ENCODE measurements at regions not wholly inside any gene's neighbourhood (a gene's known extent, or its start where the extent isn't known, plus 50 kb on each side); places are given as distances from the start of the nearest gene placed in this dataset.
"Not testable (repeated sequence)": the region's sequence is repeated elsewhere in the genome, so short reads cannot be mapped to it uniquely, and the experiment has no call there.

DNA sequence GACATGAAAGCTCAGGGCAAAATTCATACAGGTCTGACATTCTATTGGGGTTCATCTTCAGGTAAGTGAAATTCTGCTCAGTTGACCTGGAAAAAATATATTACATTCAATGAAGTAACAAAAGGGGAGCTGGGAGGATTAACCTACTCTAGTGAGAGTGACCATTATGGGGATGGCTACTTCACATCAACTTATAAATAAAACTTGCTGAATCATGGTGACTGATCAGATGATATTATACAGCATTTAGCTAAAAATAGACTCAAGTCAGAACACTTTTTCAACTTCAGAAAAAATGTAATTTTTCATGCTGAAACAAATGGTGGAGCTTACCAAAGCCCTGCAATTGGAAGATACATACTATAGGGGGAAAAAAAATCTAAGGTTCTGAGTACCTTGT, 800.2 kb downstream of the FSCB start:
- CTCF ChIA-PET, result no interaction called here
- Histone ChIP-seq H4K20me1 (ENCODE audit: insufficient read depth) (no peaks in the 10 kb centered on the region), H3K27ac (ENCODE audit: low read depth in 2 of 2, low read length in 1 of 2) (no peak overlapping the region), H3K9me2 (no peaks in the 10 kb centered on the region), H3K4me1 (ENCODE audit: control insufficient read depth in 1 of 2, insufficient read depth in 2 of 2, low read depth in 1 of 2, low read length in 1 of 2) (no peaks in the 10 kb centered on the region), H3K4me3 (ENCODE audit: low read depth in 2 of 2, low read length in 1 of 2) (no peak overlapping the region), H3F3A (replicated peaks; ENCODE audit: insufficient read depth) (no peaks in the 10 kb centered on the region), H2AFZ (ENCODE audit: low read depth) (no peak overlapping the region), H3K4me2 (no peak overlapping the region), H3K79me2 (ENCODE audit: insufficient read depth) (no peaks in the 10 kb centered on the region), H3K9me3 (no peaks in the 10 kb centered on the region), H3K9ac (no peak overlapping the region), H3K27me3 (ENCODE audit: insufficient read depth) (no peaks in the 10 kb centered on the region), H3K36me3 (replicated peaks in 1 of 2; ENCODE audit: control insufficient read depth in 1 of 2, insufficient read depth in 2 of 2, low read length in 1 of 2) (no peaks in the 10 kb centered on the region)
- POLR2A ChIA-PET, result no interaction called here
- DNase-seq, result no peak
- TF ChIP-seq FOXM1 (IDR thresholded peaks at IDR 0.05; ENCODE audit: low read depth), result no peak
- no peak for TF ChIP-seq EZH2phosphoT487 (IDR thresholded peaks at IDR 0.05; ENCODE audit: borderline replicate concordance, low read depth)
- TF ChIP-seq SMC3 (IDR thresholded peaks at IDR 0.05; ENCODE audit: low read depth, low read length), result no peak
- no peak for TF ChIP-seq GATA2 (CRISPR knock-in tag; IDR thresholded peaks at IDR 0.05)
- no peak for TF ChIP-seq TEAD4 (IDR thresholded peaks at IDR 0.05; ENCODE audit: borderline replicate concordance, insufficient read depth)
- no peak for TF ChIP-seq ELF1 (IDR thresholded peaks at IDR 0.05)
- no peak for TF ChIP-seq MXI1 (IDR thresholded peaks at IDR 0.05; ENCODE audit: low read depth, low read length)
- no peak for TF ChIP-seq POLR2AphosphoS5 (IDR thresholded peaks at IDR 0.05; ENCODE audit: low read depth, low read length)
- TF ChIP-seq RFX5 (IDR thresholded peaks at IDR 0.05; ENCODE audit: low read length), result no peak
- TF ChIP-seq FOSL2 (IDR thresholded peaks at IDR 0.05; ENCODE audit: borderline replicate concordance, low read depth), result no peak

- CTCF ChIA-PET; DNase-seq; H3K9ac ChIP-seq; H3F3A ChIP-seq (replicated peaks; ENCODE audit: insufficient read depth); H3K27me3 ChIP-seq (ENCODE audit: insufficient read depth); H3K4me3 ChIP-seq (ENCODE audit: low read depth in 2 of 2, low read length in 1 of 2); H3K9me2 ChIP-seq; POLR2A ChIA-PET; H4K20me1 ChIP-seq (ENCODE audit: insufficient read depth); H3K4me2 ChIP-seq; H3K4me1 ChIP-seq (ENCODE audit: control insufficient read depth in 1 of 2, insufficient read depth in 2 of 2, low read depth in 1 of 2, low read length in 1 of 2); H3K9me3 ChIP-seq; H3K79me2 ChIP-seq (ENCODE audit: insufficient read depth); H3K36me3 ChIP-seq (replicated peaks in 1 of 2; ENCODE audit: control insufficient read depth in 1 of 2, insufficient read depth in 2 of 2, low read length in 1 of 2); H3K27ac ChIP-seq (ENCODE audit: low read depth in 2 of 2, low read length in 1 of 2); H2AFZ ChIP-seq (ENCODE audit: low read depth): not testable (repeated sequence)
- WGBS (ENCODE audit: low lambda C conversion rate), result 46% methylated on average over 4 of the region's 20 CpGs
These were observed 808.4 kb downstream of the FSCB start for GRCh38 chr14:43698561-43699284.

DNA sequence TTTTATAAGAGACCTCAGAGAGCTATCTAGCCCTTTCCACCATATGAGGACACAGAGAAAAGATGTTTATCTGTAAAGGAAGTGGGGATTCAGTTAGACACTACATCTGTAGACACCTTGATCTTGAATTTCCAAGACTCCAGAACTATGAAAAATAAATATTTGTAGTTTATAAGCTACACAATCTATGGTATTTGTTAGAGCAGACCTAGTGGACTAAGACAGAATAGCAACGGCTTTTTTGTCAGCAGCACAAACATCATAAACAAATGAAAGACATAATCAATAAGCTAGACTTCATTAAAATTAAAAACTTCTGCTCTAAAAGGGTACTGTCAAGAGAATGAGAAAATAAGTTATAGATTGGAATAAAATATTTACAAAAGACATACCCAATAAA, 810.1 kb downstream of the FSCB start:
- no peak for DNase-seq
- H2AFZ ChIP-seq (ENCODE audit: low read depth), result no peak overlapping the region
- TF ChIP-seq RXRA (IDR thresholded peaks at IDR 0.05; ENCODE audit: borderline replicate concordance, low read depth) (no peak), GABPA (IDR thresholded peaks at IDR 0.05; ENCODE audit: low read depth) (no peak)
- H3K27me3 ChIP-seq (ENCODE audit: insufficient read depth), result no peaks in the 10 kb centered on the region
- H3K79me2 ChIP-seq (ENCODE audit: insufficient read depth), result no peaks in the 10 kb centered on the region
- no peaks in the 10 kb centered on the region for H3K4me1 ChIP-seq (ENCODE audit: control insufficient read depth in 1 of 2, insufficient read depth in 2 of 2, low read depth in 1 of 2, low read length in 1 of 2)
- no peak overlapping the region for H3K27ac ChIP-seq (ENCODE audit: low read depth in 2 of 2, low read length in 1 of 2)
- no peaks in the 10 kb centered on the region for H3F3A ChIP-seq (replicated peaks; ENCODE audit: insufficient read depth)
- no peak overlapping the region for H3K9ac ChIP-seq
- H3K36me3 ChIP-seq (replicated peaks in 1 of 2; ENCODE audit: control insufficient read depth in 1 of 2, insufficient read depth in 2 of 2, low read length in 1 of 2), result no peaks in the 10 kb centered on the region
- no peak overlapping the region for H3K4me2 ChIP-seq
- no peak overlapping the region for H3K4me3 ChIP-seq (ENCODE audit: low read depth in 2 of 2, low read length in 1 of 2)
- WGBS (ENCODE audit: low lambda C conversion rate), result 11% methylated on average over 1 of the region's 1 CpG
- ChIA-PET POLR2A (no interaction called here), CTCF (interaction anchor here (0.9 to 1.2 kb wide), 2 partner anchors 9 to 12 kb away, joined by 3 read pairs; no protein-coding TSS in a partner anchor)
- no peaks in the 10 kb centered on the region for H3K9me3 ChIP-seq
- H4K20me1 ChIP-seq (ENCODE audit: insufficient read depth), result no peaks in the 10 kb centered on the region
- no peaks in the 10 kb centered on the region for H3K9me2 ChIP-seq

Data from SK-N-SH (cell line).